ENCODE measurements at regions not wholly inside any gene's neighbourhood (a gene's known extent, or its start where the extent isn't known, plus 50 kb on each side); places are given as distances from the start of the nearest gene placed in this dataset.

- no peak for TF ChIP-seq POLR2A (IDR thresholded peaks at IDR 0.05)
- TF ChIP-seq CTCF (IDR thresholded peaks at IDR 0.05) = no peak
Measured at GRCh38 chr9:95691435-95691834, 174.7 kb upstream of the PTCH1 start.
